ENCODE measurements at regions not wholly inside any gene's neighbourhood (a gene's known extent, or its start where the extent isn't known, plus 50 kb on each side); places are given as distances from the start of the nearest gene placed in this dataset.

GRCh38 chr14:28240909-28241308 lies 525.7 kb upstream of the FOXG1 start:
- Histone ChIP-seq H3K27ac (ENCODE audit: insufficient read depth, low read length) (no peak overlapping the region), H2AK9ac (replicated peaks; ENCODE audit: low read depth, low read length, poor library complexity) (no peak overlapping the region), H3K18ac (ENCODE audit: low read depth, low read length) (no peak overlapping the region), H3K4me2 (ENCODE audit: low read depth, low read length) (no peak overlapping the region), H3K36me3 (ENCODE audit: control insufficient read depth, insufficient read depth, low read length) (no peaks in the 10 kb centered on the region), H2AK5ac (ENCODE audit: low read depth, low read length) (no peak overlapping the region), H2BK120ac (ENCODE audit: low read depth, low read length) (no peak overlapping the region), H3K4me3 (ENCODE audit: insufficient read depth, low read depth, low read length) (no peak overlapping the region), H2BK15ac (ENCODE audit: low read depth, low read length) (no peak overlapping the region), H4K91ac (ENCODE audit: insufficient read depth, low read depth, low read length) (no peak overlapping the region), H4K8ac (ENCODE audit: low read depth in 2 of 2, low read length in 2 of 2) (no peak overlapping the region), H3K9ac (ENCODE audit: low read depth, low read length) (no peak overlapping the region), H3K14ac (replicated peaks; ENCODE audit: low read depth, low read length) (no peak overlapping the region), H3K9me1 (ENCODE audit: insufficient read depth, low read length) (no peaks in the 10 kb centered on the region), H3K9me3 (ENCODE audit: control insufficient read depth, insufficient read depth, low read length) (peaks cover 3% of the 10 kb centered on the region; the same call in 1 of the 2 replicates), H3K4ac (ENCODE audit: low read depth, low read length) (no peak overlapping the region), H3K23ac (ENCODE audit: low read depth, low read length) (no peak overlapping the region), H4K20me1 (ENCODE audit: insufficient read depth, low read length) (no peaks in the 10 kb centered on the region), H3K27me3 (ENCODE audit: control insufficient read depth, insufficient read depth, low read length) (no peaks in the 10 kb centered on the region), H2BK5ac (ENCODE audit: low read depth, low read length, poor library complexity, severe bottlenecking) (no peak overlapping the region), H3K56ac (ENCODE audit: extremely low read depth, insufficient read depth, low read length) (no peak overlapping the region), H2BK20ac (ENCODE audit: low read depth, low read length) (no peak overlapping the region), H3K79me1 (ENCODE audit: low read depth in 1 of 2, low read length in 2 of 2) (no peaks in the 10 kb centered on the region), H4K5ac (ENCODE audit: low read depth, low read length) (no peak overlapping the region), H2AFZ (replicated peaks; ENCODE audit: low read length, poor library complexity) (no peak overlapping the region), H3K4me1 (ENCODE audit: control insufficient read depth, insufficient read depth, low read length) (no peaks in the 10 kb centered on the region)
- TF ChIP-seq CTCF (conservative IDR thresholded peaks at IDR 0.05; ENCODE audit: low read depth, low read length): no peak
- TF ChIP-seq CEBPB (IDR thresholded peaks at IDR 0.05; ENCODE audit: low read depth, low read length): no peak
- no peak for TF ChIP-seq MXI1 (IDR thresholded peaks at IDR 0.05; ENCODE audit: borderline replicate concordance, low read depth, low read length)
- no peak for TF ChIP-seq RCOR1 (IDR thresholded peaks at IDR 0.05; ENCODE audit: insufficient replicate concordance, low read length)
- TF ChIP-seq RFX5 (IDR thresholded peaks at IDR 0.05; ENCODE audit: low read depth, low read length): no peak
- TF ChIP-seq RAD21 (IDR thresholded peaks at IDR 0.05; ENCODE audit: low read length): no peak
- no peak for TF ChIP-seq POLR2A (IDR thresholded peaks at IDR 0.05; ENCODE audit: low read depth, low read length)
- TF ChIP-seq MAFK (IDR thresholded peaks at IDR 0.05; ENCODE audit: low read depth, low read length): no peak
- no peak for TF ChIP-seq CHD1 (IDR thresholded peaks at IDR 0.05; ENCODE audit: low read depth, low read length)
- TF ChIP-seq NFE2L2 (IDR thresholded peaks at IDR 0.05; ENCODE audit: low read depth, low read length): no peak
- TF ChIP-seq, protein P1, sequence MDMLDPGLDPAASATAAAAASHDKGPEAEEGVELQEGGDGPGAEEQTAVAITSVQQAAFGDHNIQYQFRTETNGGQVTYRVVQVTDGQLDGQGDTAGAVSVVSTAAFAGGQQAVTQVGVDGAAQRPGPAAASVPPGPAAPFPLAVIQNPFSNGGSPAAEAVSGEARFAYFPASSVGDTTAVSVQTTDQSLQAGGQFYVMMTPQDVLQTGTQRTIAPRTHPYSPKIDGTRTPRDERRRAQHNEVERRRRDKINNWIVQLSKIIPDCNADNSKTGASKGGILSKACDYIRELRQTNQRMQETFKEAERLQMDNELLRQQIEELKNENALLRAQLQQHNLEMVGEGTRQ (IDR thresholded peaks at IDR 0.05; ENCODE audit: low read depth, low read length): no peak
- no peak for TF ChIP-seq MAZ (IDR thresholded peaks at IDR 0.05; ENCODE audit: borderline replicate concordance, low read depth, low read length)
- no peak for TF ChIP-seq ELK1 (IDR thresholded peaks at IDR 0.05; ENCODE audit: borderline replicate concordance, low read depth, low read length)
- TF ChIP-seq FOS (IDR thresholded peaks at IDR 0.05; ENCODE audit: low read depth, low read length): no peak
- no peak for TF ChIP-seq BHLHE40 (IDR thresholded peaks at IDR 0.05; ENCODE audit: low read depth, low read length)
- no peak for DNase-seq
- no peak for ATAC-seq (ENCODE audit: low read depth)
- in situ Hi-C loops (cut with MboI; ENCODE audit: low sequenced_read_pairs): no loop called here
- ChIA-PET POLR2A (ENCODE audit: unreplicated experiment) (no interaction called here), CTCF (no interaction called here)
- intact Hi-C loops (cut with micrococcal nuclease): no loop called here
- no TSS peak for BruUV-seq (replicated peaks)
- no CpG with 5 or more reads among the region's 2 CpGs for WGBS, 2 experiments (ENCODE audit: extremely low coverage in 2 of 2, insufficient read length in 1 of 2)
- dilution Hi-C loops (cut with HindIII; ENCODE audit: low sequenced_read_pairs, unreplicated experiment): no loop called here

Data from IMR-90 (cell line).